ENCODE measurements at regions not wholly inside any gene's neighbourhood (a gene's known extent, or its start where the extent isn't known, plus 50 kb on each side); places are given as distances from the start of the nearest gene placed in this dataset.

DNA sequence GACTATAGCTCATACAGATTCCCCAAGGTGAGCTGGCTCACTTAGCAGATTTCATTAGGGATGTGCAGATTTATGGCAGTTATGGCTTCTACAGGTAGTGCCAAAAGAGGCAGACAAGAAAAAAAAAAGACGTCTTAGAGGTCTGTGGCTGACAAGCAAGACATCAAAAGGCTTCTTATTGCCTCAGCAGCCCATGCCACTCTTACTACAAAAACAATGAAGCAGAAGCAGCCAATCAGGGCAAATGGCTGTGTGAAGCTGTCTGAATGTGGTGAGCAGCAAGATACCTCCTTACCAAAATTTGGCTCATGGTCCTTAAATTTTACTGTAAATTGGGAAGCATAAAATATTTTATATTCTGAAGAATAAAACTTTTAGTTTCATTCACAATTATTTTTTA, 557.5 kb upstream of the GOLIM4 start:
- no peak overlapping the region for H3K9ac ChIP-seq (ENCODE audit: low read depth in 2 of 2, low read length in 2 of 2)
- no peak for DNase-seq
- intact Hi-C loops (cut with DNase I) = no loop called here
- H3K27me3 ChIP-seq = no peaks in the 10 kb centered on the region
- H3K4me3 ChIP-seq = no peak overlapping the region
- no peaks in the 10 kb centered on the region for H3K9me3 ChIP-seq
- no peaks in the 10 kb centered on the region for H3K4me1 ChIP-seq
- H3K36me3 ChIP-seq = no peaks in the 10 kb centered on the region
- TF ChIP-seq, protein P1, sequence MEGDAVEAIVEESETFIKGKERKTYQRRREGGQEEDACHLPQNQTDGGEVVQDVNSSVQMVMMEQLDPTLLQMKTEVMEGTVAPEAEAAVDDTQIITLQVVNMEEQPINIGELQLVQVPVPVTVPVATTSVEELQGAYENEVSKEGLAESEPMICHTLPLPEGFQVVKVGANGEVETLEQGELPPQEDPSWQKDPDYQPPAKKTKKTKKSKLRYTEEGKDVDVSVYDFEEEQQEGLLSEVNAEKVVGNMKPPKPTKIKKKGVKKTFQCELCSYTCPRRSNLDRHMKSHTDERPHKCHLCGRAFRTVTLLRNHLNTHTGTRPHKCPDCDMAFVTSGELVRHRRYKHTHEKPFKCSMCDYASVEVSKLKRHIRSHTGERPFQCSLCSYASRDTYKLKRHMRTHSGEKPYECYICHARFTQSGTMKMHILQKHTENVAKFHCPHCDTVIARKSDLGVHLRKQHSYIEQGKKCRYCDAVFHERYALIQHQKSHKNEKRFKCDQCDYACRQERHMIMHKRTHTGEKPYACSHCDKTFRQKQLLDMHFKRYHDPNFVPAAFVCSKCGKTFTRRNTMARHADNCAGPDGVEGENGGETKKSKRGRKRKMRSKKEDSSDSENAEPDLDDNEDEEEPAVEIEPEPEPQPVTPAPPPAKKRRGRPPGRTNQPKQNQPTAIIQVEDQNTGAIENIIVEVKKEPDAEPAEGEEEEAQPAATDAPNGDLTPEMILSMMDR (IDR thresholded peaks at IDR 0.05) = no peak
- H3K27ac ChIP-seq = no peak overlapping the region

DNA sequence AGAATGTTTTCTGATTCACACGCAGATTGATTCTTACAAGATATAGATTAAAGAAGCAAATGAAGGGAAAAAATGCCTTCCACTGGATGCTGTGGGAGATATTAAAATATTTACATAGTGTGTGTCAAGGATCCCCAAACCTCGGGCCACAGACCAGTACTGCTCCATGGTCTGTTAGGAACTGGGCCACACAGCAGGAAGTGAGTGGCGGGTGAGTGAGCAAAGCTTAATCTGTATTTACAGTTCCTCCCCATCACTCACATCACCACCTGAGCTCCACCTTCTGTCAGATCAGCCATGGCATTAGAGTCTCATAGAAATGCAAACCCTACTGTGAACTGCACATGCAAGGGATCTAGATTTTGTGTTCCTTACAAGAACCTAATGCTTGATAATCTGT, 552.6 kb upstream of the GOLIM4 start:
- H3K27me3 ChIP-seq = no peaks in the 10 kb centered on the region
- TF ChIP-seq, protein P1 (IDR thresholded peaks at IDR 0.05) = no peak
- DNase-seq = no peak

DNA sequence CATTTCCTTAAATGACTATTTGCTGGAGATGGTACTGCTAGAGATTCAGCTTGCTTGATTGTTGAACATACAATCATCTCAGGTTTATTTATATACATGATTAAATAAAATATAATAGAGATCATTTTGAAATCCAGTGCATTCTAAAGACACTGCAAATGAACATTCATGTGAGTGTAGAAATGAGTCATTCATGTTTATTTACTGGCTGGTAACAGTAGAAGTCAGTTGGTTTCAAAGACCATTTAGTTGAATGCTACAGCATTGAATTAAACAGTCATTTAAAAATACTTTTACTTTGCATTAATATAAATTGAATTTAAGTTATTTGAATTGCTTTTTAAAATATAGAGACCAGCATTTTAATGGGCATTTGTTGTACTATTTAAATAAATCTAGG, 551.9 kb upstream of the GOLIM4 start:
- intact Hi-C loops (cut with DNase I) = no loop called here
- Histone ChIP-seq H3K27ac (no peak overlapping the region), H3K27me3 (no peaks in the 10 kb centered on the region), H3K9ac (ENCODE audit: low read depth in 2 of 2, low read length in 2 of 2) (no peak overlapping the region), H3K36me3 (no peaks in the 10 kb centered on the region), H3K4me3 (no peak overlapping the region), H3K9me3 (no peaks in the 10 kb centered on the region), H3K4me1 (no peaks in the 10 kb centered on the region)
- TF ChIP-seq, protein P1 (IDR thresholded peaks at IDR 0.05) = no peak
- no peak for DNase-seq

More for the DNA sequence above, 552.6 kb upstream of the GOLIM4 start:
- intact Hi-C loops (cut with DNase I) = no loop called here
- Histone ChIP-seq H3K36me3 (no peaks in the 10 kb centered on the region), H3K4me1 (no peaks in the 10 kb centered on the region), H3K9me3 (no peaks in the 10 kb centered on the region), H3K9ac (ENCODE audit: low read depth in 2 of 2, low read length in 2 of 2) (no peak overlapping the region), H3K27ac (no peak overlapping the region), H3K4me3 (no peak overlapping the region)

DNA sequence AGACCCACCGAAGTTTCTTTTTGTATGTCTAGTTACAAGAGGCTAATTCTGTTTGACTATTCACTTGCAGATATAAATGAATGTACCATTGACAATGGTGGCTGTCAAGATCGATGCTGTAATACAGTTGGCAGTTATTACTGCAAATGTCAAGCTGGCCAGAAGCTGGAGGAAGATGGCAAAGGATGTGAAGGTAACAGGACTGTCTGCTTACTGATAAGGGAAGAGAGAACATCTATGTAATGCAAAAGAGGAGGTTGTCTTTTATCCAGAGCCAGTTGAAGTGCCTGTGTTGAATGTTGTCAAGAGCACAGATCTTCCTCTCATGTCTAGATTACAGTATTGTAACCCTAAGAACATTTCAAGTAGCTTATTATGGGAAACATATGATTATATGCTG, 549.5 kb upstream of the GOLIM4 start:
- Histone ChIP-seq H3K27me3 (no peaks in the 10 kb centered on the region), H3K4me1 (no peaks in the 10 kb centered on the region), H3K36me3 (no peaks in the 10 kb centered on the region), H3K27ac (no peak overlapping the region), H3K4me3 (no peak overlapping the region), H3K9me3 (no peaks in the 10 kb centered on the region), H3K9ac (ENCODE audit: low read depth in 2 of 2, low read length in 2 of 2) (no peak overlapping the region)
- intact Hi-C loops (cut with DNase I) = no loop called here
- DNase-seq = no peak
- TF ChIP-seq, protein P1 (IDR thresholded peaks at IDR 0.05) = no peak

DNA sequence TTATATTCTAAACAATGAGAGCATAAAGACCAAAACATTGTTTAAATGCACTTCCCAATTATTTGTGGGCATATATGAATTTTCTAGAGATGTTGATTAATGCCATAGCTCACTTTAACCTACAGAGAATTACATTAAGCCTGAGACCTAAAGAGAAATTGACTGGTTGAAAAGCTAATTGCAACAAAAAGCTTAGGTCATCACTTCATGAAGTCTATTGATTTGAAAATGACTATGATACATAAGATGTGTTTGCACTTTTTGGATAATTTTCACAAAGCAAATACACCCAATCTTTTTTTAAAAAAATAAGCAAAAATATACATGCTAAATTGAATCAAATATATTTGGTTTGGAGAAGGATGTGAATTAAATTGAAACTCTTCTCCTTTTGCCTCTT, 532.8 kb upstream of the GOLIM4 start:
- H3K36me3 ChIP-seq = no peaks in the 10 kb centered on the region
- no peak overlapping the region for H3K9ac ChIP-seq (ENCODE audit: low read depth in 2 of 2, low read length in 2 of 2)
- TF ChIP-seq, protein P1 (IDR thresholded peaks at IDR 0.05) = no peak
- H3K9me3 ChIP-seq = no peaks in the 10 kb centered on the region
- no peaks in the 10 kb centered on the region for H3K27me3 ChIP-seq
- intact Hi-C loops (cut with DNase I) = loop anchor here (10.0 kb wide), 1 partner anchor 414 kb away; no protein-coding TSS in a partner anchor
- no peak for DNase-seq
- H3K4me3 ChIP-seq = no peak overlapping the region
- no peaks in the 10 kb centered on the region for H3K4me1 ChIP-seq
- no peak overlapping the region for H3K27ac ChIP-seq

DNA sequence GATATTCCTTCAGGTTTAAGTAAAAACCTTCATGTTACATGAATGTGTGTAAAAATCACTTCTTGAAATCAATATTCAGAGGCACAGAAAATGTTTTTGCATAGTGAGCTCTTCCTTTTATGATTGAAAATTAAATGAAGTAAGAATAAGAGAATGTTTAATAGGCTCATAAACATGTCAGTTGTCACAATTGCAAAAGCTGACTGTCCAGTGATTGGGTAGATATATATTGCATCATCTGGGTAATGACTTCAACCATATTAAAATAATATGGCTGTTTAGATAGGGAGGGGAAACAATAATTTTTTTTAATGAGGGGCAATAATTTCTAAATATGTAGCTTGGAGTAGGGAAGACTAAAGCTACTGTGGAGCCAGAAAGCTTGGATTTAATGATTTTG, 529.8 kb upstream of the GOLIM4 start:
- intact Hi-C loops (cut with DNase I) = loop anchor here (10.0 kb wide), 1 partner anchor 411 kb away; no protein-coding TSS in a partner anchor
- Histone ChIP-seq H3K4me3 (no peak overlapping the region), H3K36me3 (no peaks in the 10 kb centered on the region), H3K27me3 (no peaks in the 10 kb centered on the region), H3K9me3 (no peaks in the 10 kb centered on the region), H3K4me1 (no peaks in the 10 kb centered on the region), H3K27ac (no peak overlapping the region), H3K9ac (ENCODE audit: low read depth in 2 of 2, low read length in 2 of 2) (no peak overlapping the region)
- TF ChIP-seq, protein P1 (IDR thresholded peaks at IDR 0.05) = no peak
- no peak for DNase-seq
